HCT116 (cell line): ENCODE measurements at regions not wholly inside any gene's neighbourhood (a gene's known extent, or its start where the extent isn't known, plus 50 kb on each side); places are given as distances from the start of the nearest gene placed in this dataset.

ENCODE experiments used
- ATAC-seq: fragments of 200-7000 bp; cut with Tn5 transposase; 2 replicates; pipeline ENCODE4 v1.9.1; 2020; ENCODE audit warnings: mild to moderate bottlenecking, moderate library complexity
- BruUV-seq: library from RNA; stranded (reverse); fragments of 400-500 nt; replicated peaks from 2 replicates; lab custom pipeline; 2021; lab: Mats Ljungman, UMichigan
- CTCF ChIA-PET: fragments of 300-600 bp; sonication (Branson Sonifier 250); formaldehyde crosslinking; loops from one replicate; lab custom pipeline; 2021; ENCODE audit warnings: antibody characterized with exemption; lab: Charles Lee
- POLR2A ChIA-PET: fragments of 300-600, 350-600 bp; sonication (Branson Sonifier 250); formaldehyde crosslinking; loops from one replicate; lab custom pipeline; 2021; ENCODE audit warnings: antibody characterized with exemption; lab: Charles Lee
- RAD21 ChIA-PET, 2 experiments: fragments of 300-600 bp; sonication (Branson Sonifier 250); formaldehyde crosslinking; loops; one replicate each; lab custom pipeline; 2023; ENCODE audit warnings: low total read pairs in 2 of 2; ENCODE audit not compliant: uncharacterized antibody in 2 of 2, unreplicated experiment in 2 of 2, low non-redundant PET in 1 of 2; lab: Charles Lee
- DNase-seq: peaks from one replicate; pipeline ENCODE4 v3.0.0-alpha.2; 2010; ENCODE audit warnings: low read depth, low spot score
- H2AFZ ChIP-seq: fragments of 200-600 bp; shearing (Covaris generic), sonication (generic); 2 replicates; pipeline ENCODE4 v1.6.1; 2017; ENCODE audit warnings: low read depth, mixed run types, mixed read lengths, antibody characterized with exemption, low read length; ENCODE audit not compliant: poor library complexity, severe bottlenecking
- H3K27ac ChIP-seq: 2 replicates; pipeline ENCODE4 v1.5.1; 2012; ENCODE audit warnings: low read depth, low read length
- H3K27me3 ChIP-seq: fragments of 200-600 bp; sonication (generic); 2 replicates; pipeline ENCODE4 v1.6.1; 2016; ENCODE audit warnings: mixed run types, low read length, mixed read lengths; ENCODE audit not compliant: insufficient read depth
- H3K36me3 ChIP-seq, 2 experiments: fragments of 200-500 bp in 1 of 2; fragments of 200-600 bp in 1 of 2; sonication (Bioruptor generic) in 1 of 2; sonication (generic) in 1 of 2; 2 replicates each; pipeline versions ENCODE4 v1.5.1 to v1.6.1; 2014 to 2016; ENCODE audit warnings: low read length in 2 of 2, inconsistent platforms in 1 of 2, mixed read lengths in 1 of 2, mixed run types in 1 of 2; ENCODE audit not compliant: insufficient read depth in 2 of 2, control insufficient read depth in 1 of 2
- H3K4me1 ChIP-seq, 2 experiments: fragments of 200-600 bp in 1 of 2; sonication (generic) in 1 of 2; 2 replicates each; pipeline versions ENCODE4 v1.5.1 to v1.6.1; 2012 to 2017; ENCODE audit warnings: low read length in 2 of 2, inconsistent platforms in 1 of 2, mild to moderate bottlenecking in 1 of 2, mixed read lengths in 1 of 2, mixed run types in 1 of 2, moderate library complexity in 1 of 2; ENCODE audit not compliant: insufficient read depth in 2 of 2, control insufficient read depth in 1 of 2
- H3K4me2 ChIP-seq: fragments of 200-600 bp; sonication (generic); 2 replicates; pipeline ENCODE4 v1.6.1; 2017; ENCODE audit warnings: mixed run types, low read length, mixed read lengths
- H3K4me3 ChIP-seq, 2 experiments: fragments of 200-600 bp in 1 of 2; sonication (generic) in 1 of 2; replicated peaks in 1 of 2; 2 replicates each; pipeline ENCODE4 v1.5.1; 2011 to 2016; ENCODE audit warnings: low read length in 2 of 2, control low read depth in 1 of 2, low read depth in 1 of 2, mild to moderate bottlenecking in 1 of 2, mixed read lengths in 1 of 2, mixed run types in 1 of 2
- H3K79me2 ChIP-seq: fragments of 200-600 bp; sonication (generic); 2 replicates; pipeline ENCODE4 v1.6.1; 2017; ENCODE audit warnings: mild to moderate bottlenecking, mixed run types, low read length, moderate library complexity, mixed read lengths; ENCODE audit not compliant: insufficient read depth
- H3K9ac ChIP-seq: fragments of 200-600 bp; sonication (generic); 2 replicates; pipeline ENCODE4 v1.6.1; 2016; ENCODE audit warnings: low read length, mixed read lengths
- H3K9me2 ChIP-seq: fragments of 200-600 bp; sonication (generic), shearing (Covaris generic); 2 replicates; pipeline ENCODE4 v1.6.1; 2017; ENCODE audit warnings: mixed run types, mild to moderate bottlenecking, moderate library complexity; ENCODE audit not compliant: insufficient read depth
- H3K9me3 ChIP-seq, 2 experiments: fragments of 200-500 bp in 1 of 2; fragments of 200-600 bp in 1 of 2; sonication (Bioruptor generic) in 1 of 2; sonication (generic) in 1 of 2; 2 replicates each; pipeline ENCODE4 v1.6.1; 2014 to 2017; ENCODE audit warnings: low read length in 2 of 2, mixed read lengths in 2 of 2, inconsistent platforms in 1 of 2, low read depth in 1 of 2, mild to moderate bottlenecking in 1 of 2, mixed run types in 1 of 2, moderate library complexity in 1 of 2; ENCODE audit not compliant: control insufficient read depth in 1 of 2, insufficient read depth in 1 of 2
- H4K20me1 ChIP-seq: fragments of 200-600 bp; sonication (generic), shearing (Covaris generic); 2 replicates; pipeline ENCODE4 v1.6.1; 2017; ENCODE audit warnings: mixed run types, mild to moderate bottlenecking, moderate library complexity; ENCODE audit not compliant: insufficient read depth
- EZH2phosphoT487 ChIP-seq: fragments of 200-600 bp; IDR thresholded peaks from 2 replicates; pipeline ENCODE4 v1.6.1; 2018; ENCODE audit warnings: antibody characterized with exemption, borderline replicate concordance
- JUND ChIP-seq: IDR thresholded peaks from 2 replicates; pipeline ENCODE4 v1.6.1; 2012
- SP1 ChIP-seq: IDR thresholded peaks from 2 replicates; pipeline ENCODE4 v1.6.1; 2012; ENCODE audit warnings: low read depth
- SRF ChIP-seq: IDR thresholded peaks from 2 replicates; pipeline ENCODE4 v1.6.1; 2012; ENCODE audit warnings: low read depth
- TCF7L2 ChIP-seq: IDR thresholded peaks from 2 replicates; pipeline ENCODE4 v1.7.0; 2011; ENCODE audit warnings: borderline replicate concordance, inconsistent platforms; ENCODE audit not compliant: insufficient read depth, insufficient read length; ENCODE audit errors: extremely low read depth
- YY1 ChIP-seq: IDR thresholded peaks from 2 replicates; pipeline ENCODE4 v1.6.1; 2011; ENCODE audit warnings: low read length, low read depth, moderate library complexity, mild to moderate bottlenecking; ENCODE audit not compliant: insufficient replicate concordance; ENCODE audit errors: extremely low read depth
- ZFX ChIP-seq: fragments of 450-650 bp; IDR thresholded peaks from 2 replicates; pipeline ENCODE4 v1.6.1; 2017
- intact Hi-C: fragments of 100-400 bp; cut with micrococcal nuclease; formaldehyde crosslinking; loops from 2 replicates; pipeline ENCODE4 v1.10.0; 2022
- TF ChIP-seq, protein P1 (sequence below), 3 experiments: fragments of 200-600 bp in 1 of 3; sonication (generic) in 1 of 3; IDR thresholded peaks in 2 of 3; conservative IDR thresholded peaks in 1 of 3; 2 replicates each; pipeline ENCODE4 v1.5.1; 2012 to 2017; ENCODE audit warnings: low read depth in 2 of 3, low read length in 2 of 3, antibody characterized with exemption in 1 of 3, borderline replicate concordance in 1 of 3, control low read depth in 1 of 3, mild to moderate bottlenecking in 1 of 3, mixed read lengths in 1 of 3, mixed run types in 1 of 3, moderate library complexity in 1 of 3; ENCODE audit not compliant: insufficient read depth in 1 of 3
- TF ChIP-seq, protein P2 (sequence below): IDR thresholded peaks from 2 replicates; pipeline ENCODE4 v1.6.1; 2011; ENCODE audit warnings: mild to moderate bottlenecking, low read length, moderate library complexity; ENCODE audit not compliant: insufficient replicate concordance; ENCODE audit errors: extremely low read depth
- TF ChIP-seq, protein P3 (sequence below): IDR thresholded peaks from 2 replicates; pipeline ENCODE4 v1.6.1; 2012
- TF ChIP-seq, protein P4 (sequence below): IDR thresholded peaks from 2 replicates; pipeline ENCODE4 v1.6.1; 2012; ENCODE audit warnings: low read depth

DNA sequence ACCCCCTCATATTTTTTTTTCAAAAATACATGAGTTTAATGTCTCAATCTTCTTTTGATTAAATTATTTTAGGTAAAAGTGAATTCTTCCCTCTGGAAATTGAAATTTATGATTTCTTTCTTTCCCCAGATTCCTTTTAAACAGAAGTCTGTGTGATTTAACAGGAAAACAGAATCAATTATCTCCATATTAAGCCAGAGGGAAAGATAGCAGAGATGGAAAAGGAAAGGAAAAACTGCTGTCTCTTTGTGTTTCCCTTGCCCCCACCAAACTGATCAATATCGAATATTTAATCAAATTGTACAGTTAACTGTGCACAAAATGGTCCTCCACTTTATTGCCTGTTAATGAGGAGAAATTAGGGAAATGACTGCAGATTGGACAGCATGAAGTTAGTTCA lies 203.5 kb upstream of the NECTIN3 start:
- CTCF ChIA-PET = interaction anchor here (1.0 kb wide), 1 partner anchor 13 kb away, joined by 3 read pairs; no protein-coding TSS in a partner anchor
- DNase-seq = no peak
- Histone ChIP-seq H3K4me3 (no peak overlapping the region), H3K9me2 (no peaks in the 10 kb centered on the region), H3K9me3 (no peaks in the 10 kb centered on the region), H3K27me3 (no peaks in the 10 kb centered on the region), H3K79me2 (no peaks in the 10 kb centered on the region), H3K27ac (no peak overlapping the region), H2AFZ (no peak overlapping the region), H3K9ac (no peak overlapping the region), H3K4me2 (no peak overlapping the region), H4K20me1 (no peaks in the 10 kb centered on the region), H3K4me1 (no peaks in the 10 kb centered on the region)
- POLR2A ChIA-PET = no interaction called here
- intact Hi-C loops = no loop called here
- no peak for ATAC-seq
- RAD21 ChIA-PET = no interaction called here
- no peak for TF ChIP-seq YY1
- TF ChIP-seq EZH2phosphoT487 = no peak
- TF ChIP-seq SRF = no peak
- no peak for TF ChIP-seq ZFX
- TF ChIP-seq TCF7L2 = no peak
- TF ChIP-seq, protein P1, sequence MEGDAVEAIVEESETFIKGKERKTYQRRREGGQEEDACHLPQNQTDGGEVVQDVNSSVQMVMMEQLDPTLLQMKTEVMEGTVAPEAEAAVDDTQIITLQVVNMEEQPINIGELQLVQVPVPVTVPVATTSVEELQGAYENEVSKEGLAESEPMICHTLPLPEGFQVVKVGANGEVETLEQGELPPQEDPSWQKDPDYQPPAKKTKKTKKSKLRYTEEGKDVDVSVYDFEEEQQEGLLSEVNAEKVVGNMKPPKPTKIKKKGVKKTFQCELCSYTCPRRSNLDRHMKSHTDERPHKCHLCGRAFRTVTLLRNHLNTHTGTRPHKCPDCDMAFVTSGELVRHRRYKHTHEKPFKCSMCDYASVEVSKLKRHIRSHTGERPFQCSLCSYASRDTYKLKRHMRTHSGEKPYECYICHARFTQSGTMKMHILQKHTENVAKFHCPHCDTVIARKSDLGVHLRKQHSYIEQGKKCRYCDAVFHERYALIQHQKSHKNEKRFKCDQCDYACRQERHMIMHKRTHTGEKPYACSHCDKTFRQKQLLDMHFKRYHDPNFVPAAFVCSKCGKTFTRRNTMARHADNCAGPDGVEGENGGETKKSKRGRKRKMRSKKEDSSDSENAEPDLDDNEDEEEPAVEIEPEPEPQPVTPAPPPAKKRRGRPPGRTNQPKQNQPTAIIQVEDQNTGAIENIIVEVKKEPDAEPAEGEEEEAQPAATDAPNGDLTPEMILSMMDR (IDR thresholded peaks at IDR 0.05 in 2 of 3, conservative IDR thresholded peaks at IDR 0.05 in 1 of 3; ENCODE audit: borderline replicate concordance in 1 of 3, insufficient read depth in 1 of 3, low read depth in 2 of 3, low read length in 2 of 3) = no peak
- TF ChIP-seq, protein P2, sequence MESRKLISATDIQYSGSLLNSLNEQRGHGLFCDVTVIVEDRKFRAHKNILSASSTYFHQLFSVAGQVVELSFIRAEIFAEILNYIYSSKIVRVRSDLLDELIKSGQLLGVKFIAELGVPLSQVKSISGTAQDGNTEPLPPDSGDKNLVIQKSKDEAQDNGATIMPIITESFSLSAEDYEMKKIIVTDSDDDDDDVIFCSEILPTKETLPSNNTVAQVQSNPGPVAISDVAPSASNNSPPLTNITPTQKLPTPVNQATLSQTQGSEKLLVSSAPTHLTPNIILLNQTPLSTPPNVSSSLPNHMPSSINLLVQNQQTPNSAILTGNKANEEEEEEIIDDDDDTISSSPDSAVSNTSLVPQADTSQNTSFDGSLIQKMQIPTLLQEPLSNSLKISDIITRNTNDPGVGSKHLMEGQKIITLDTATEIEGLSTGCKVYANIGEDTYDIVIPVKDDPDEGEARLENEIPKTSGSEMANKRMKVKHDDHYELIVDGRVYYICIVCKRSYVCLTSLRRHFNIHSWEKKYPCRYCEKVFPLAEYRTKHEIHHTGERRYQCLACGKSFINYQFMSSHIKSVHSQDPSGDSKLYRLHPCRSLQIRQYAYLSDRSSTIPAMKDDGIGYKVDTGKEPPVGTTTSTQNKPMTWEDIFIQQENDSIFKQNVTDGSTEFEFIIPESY = no peak
- TF ChIP-seq JUND = no peak
- TF ChIP-seq, protein P3, sequence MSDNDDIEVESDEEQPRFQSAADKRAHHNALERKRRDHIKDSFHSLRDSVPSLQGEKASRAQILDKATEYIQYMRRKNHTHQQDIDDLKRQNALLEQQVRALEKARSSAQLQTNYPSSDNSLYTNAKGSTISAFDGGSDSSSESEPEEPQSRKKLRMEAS = no peak
- TF ChIP-seq, protein P4, sequence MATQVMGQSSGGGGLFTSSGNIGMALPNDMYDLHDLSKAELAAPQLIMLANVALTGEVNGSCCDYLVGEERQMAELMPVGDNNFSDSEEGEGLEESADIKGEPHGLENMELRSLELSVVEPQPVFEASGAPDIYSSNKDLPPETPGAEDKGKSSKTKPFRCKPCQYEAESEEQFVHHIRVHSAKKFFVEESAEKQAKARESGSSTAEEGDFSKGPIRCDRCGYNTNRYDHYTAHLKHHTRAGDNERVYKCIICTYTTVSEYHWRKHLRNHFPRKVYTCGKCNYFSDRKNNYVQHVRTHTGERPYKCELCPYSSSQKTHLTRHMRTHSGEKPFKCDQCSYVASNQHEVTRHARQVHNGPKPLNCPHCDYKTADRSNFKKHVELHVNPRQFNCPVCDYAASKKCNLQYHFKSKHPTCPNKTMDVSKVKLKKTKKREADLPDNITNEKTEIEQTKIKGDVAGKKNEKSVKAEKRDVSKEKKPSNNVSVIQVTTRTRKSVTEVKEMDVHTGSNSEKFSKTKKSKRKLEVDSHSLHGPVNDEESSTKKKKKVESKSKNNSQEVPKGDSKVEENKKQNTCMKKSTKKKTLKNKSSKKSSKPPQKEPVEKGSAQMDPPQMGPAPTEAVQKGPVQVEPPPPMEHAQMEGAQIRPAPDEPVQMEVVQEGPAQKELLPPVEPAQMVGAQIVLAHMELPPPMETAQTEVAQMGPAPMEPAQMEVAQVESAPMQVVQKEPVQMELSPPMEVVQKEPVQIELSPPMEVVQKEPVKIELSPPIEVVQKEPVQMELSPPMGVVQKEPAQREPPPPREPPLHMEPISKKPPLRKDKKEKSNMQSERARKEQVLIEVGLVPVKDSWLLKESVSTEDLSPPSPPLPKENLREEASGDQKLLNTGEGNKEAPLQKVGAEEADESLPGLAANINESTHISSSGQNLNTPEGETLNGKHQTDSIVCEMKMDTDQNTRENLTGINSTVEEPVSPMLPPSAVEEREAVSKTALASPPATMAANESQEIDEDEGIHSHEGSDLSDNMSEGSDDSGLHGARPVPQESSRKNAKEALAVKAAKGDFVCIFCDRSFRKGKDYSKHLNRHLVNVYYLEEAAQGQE = no peak
- no peak for TF ChIP-seq SP1
- TF ChIP-seq, all 23 proteins: peak for 0
- no TSS peak for BruUV-seq
- H3K36me3 ChIP-seq = no peaks in the 10 kb centered on the region
